PC-9 (cell line): ENCODE measurements at regions not wholly inside any gene's neighbourhood (a gene's known extent, or its start where the extent isn't known, plus 50 kb on each side); places are given as distances from the start of the nearest gene placed in this dataset.

Experiments
- EZH2 ChIP-seq: fragments of 200-600 bp; sonication (generic); IDR thresholded peaks from 2 replicates; pipeline ENCODE4 v1.8.0; 2017; ENCODE audit warnings: antibody characterized with exemption, low read depth
- TF ChIP-seq, protein P1 (sequence below): fragments of 200-600 bp; sonication (generic); conservative IDR thresholded peaks from 2 replicates; pipeline ENCODE4 v1.6.1; 2017; ENCODE audit warnings: mixed run types, antibody characterized with exemption, mild to moderate bottlenecking, moderate library complexity

DNA sequence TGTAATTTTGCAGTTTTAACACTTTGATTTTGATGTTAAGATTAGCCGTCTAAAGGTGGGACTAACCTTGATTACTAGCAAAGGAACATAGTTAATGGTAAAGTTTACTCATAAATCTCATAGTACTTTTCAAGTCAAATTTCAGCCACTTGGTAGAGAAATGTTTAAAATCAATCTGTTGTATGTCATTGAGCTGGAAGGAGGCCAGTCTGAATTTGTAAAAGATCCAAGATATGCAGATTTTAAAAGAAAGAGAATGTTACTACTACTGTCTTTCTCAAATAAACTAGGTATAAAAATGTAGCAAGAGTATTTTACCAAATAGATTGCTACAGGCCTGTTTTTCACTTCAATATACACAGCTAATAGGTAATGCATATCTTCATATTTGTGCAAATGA is 600.8 kb upstream of the SEL1L start:
- TF ChIP-seq, protein P1, sequence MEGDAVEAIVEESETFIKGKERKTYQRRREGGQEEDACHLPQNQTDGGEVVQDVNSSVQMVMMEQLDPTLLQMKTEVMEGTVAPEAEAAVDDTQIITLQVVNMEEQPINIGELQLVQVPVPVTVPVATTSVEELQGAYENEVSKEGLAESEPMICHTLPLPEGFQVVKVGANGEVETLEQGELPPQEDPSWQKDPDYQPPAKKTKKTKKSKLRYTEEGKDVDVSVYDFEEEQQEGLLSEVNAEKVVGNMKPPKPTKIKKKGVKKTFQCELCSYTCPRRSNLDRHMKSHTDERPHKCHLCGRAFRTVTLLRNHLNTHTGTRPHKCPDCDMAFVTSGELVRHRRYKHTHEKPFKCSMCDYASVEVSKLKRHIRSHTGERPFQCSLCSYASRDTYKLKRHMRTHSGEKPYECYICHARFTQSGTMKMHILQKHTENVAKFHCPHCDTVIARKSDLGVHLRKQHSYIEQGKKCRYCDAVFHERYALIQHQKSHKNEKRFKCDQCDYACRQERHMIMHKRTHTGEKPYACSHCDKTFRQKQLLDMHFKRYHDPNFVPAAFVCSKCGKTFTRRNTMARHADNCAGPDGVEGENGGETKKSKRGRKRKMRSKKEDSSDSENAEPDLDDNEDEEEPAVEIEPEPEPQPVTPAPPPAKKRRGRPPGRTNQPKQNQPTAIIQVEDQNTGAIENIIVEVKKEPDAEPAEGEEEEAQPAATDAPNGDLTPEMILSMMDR = no peak
- TF ChIP-seq EZH2 = no peak
